H1 (cell line): ENCODE measurements at regions not wholly inside any gene's neighbourhood (a gene's known extent, or its start where the extent isn't known, plus 50 kb on each side); places are given as distances from the start of the nearest gene placed in this dataset.

Source experiments
- CTCF ChIA-PET: fragments of 300-600 bp; sonication (Branson Sonifier 250); formaldehyde crosslinking; loops from one replicate; lab custom pipeline; 2021; ENCODE audit not compliant: partially characterized antibody; lab: Charles Lee
- POLR2A ChIA-PET: fragments of 300-600 bp; sonication (Branson Sonifier 250); formaldehyde crosslinking; loops from one replicate; lab custom pipeline; 2021; ENCODE audit warnings: inconsistent platforms; ENCODE audit not compliant: partially characterized antibody; lab: Charles Lee
- DNase-seq, 2 experiments: peaks; one replicate each; pipeline versions ENCODE4 v3.0.0 to v3.0.0-alpha.2; 2010 to 2022; ENCODE audit warnings: low spot score in 2 of 2, low read depth in 1 of 2, mixed read lengths in 1 of 2
- FAIRE-seq: peaks from 2 replicates; lab custom pipeline; 2011; peaks lifted over from hg19 to GRCh38; lab: Jason Lieb, UNC
- H2AFZ ChIP-seq: 2 replicates; pipeline ENCODE4 v1.8.1; 2012; ENCODE audit warnings: low read length, inconsistent platforms
- H2AK5ac ChIP-seq: 2 replicates; pipeline ENCODE4 v1.6.1; 2013; ENCODE audit warnings: low read depth, low read length
- H2BK120ac ChIP-seq: replicated peaks from 2 replicates; pipeline ENCODE3; 2013; ENCODE audit warnings: low read depth, low read length, inconsistent platforms
- H2BK12ac ChIP-seq: 2 replicates; pipeline ENCODE4 v1.6.1; 2013; ENCODE audit warnings: low read depth, low read length
- H2BK15ac ChIP-seq: 2 replicates; pipeline ENCODE4 v1.6.1; 2013; ENCODE audit warnings: low read length
- H2BK20ac ChIP-seq: 2 replicates; pipeline ENCODE4 v1.6.1; 2013; ENCODE audit warnings: low read length
- H2BK5ac ChIP-seq: 2 replicates; pipeline ENCODE4 v1.6.1; 2013; ENCODE audit warnings: low read depth, low read length
- H3K14ac ChIP-seq: 2 replicates; pipeline ENCODE4 v1.6.1; 2013; ENCODE audit warnings: inconsistent platforms; ENCODE audit not compliant: insufficient read length
- H3K18ac ChIP-seq: 2 replicates; pipeline ENCODE4 v1.6.1; 2013; ENCODE audit warnings: low read length; ENCODE audit errors: extremely low read depth
- H3K23ac ChIP-seq: 2 replicates; pipeline ENCODE4 v1.6.1; 2013; ENCODE audit warnings: inconsistent platforms; ENCODE audit not compliant: insufficient read length
- H3K23me2 ChIP-seq: 2 replicates; pipeline ENCODE4 v1.6.1; 2013; ENCODE audit warnings: low read depth, low read length
- H3K27ac ChIP-seq: 2 replicates; pipeline ENCODE4 v1.6.1; 2011; ENCODE audit warnings: low read depth, low read length, inconsistent platforms
- H3K27me3 ChIP-seq, 4 experiments: replicated peaks in 1 of 4; 1 replicate in 1 of 4; 2 replicates in 3 of 4; pipeline versions ENCODE4 v1.6.1 to v1.8.1; 2011 to 2013; ENCODE audit warnings: low read length in 3 of 4, mild to moderate bottlenecking in 3 of 4, inconsistent platforms in 2 of 4, mixed read lengths in 2 of 4, moderate library complexity in 1 of 4; ENCODE audit not compliant: control insufficient read depth in 3 of 4, insufficient read depth in 3 of 4; ENCODE audit errors: extremely low read depth in 1 of 4
- H3K36me3 ChIP-seq, 4 experiments: 2 replicates each; pipeline versions ENCODE4 v1.6.1 to v1.8.1; 2011 to 2013; ENCODE audit warnings: mild to moderate bottlenecking in 4 of 4, low read length in 3 of 4, moderate library complexity in 2 of 4, control low read depth in 1 of 4, inconsistent platforms in 1 of 4; ENCODE audit not compliant: insufficient read depth in 4 of 4, control insufficient read depth in 2 of 4
- H3K4ac ChIP-seq: replicated peaks from 2 replicates; pipeline ENCODE3; 2013; ENCODE audit warnings: low read length, low read depth, mixed read lengths, inconsistent platforms; ENCODE audit not compliant: insufficient read length
- H3K4me1 ChIP-seq, 4 experiments: replicated peaks in 1 of 4; 1 replicate in 1 of 4; 2 replicates in 3 of 4; pipeline versions ENCODE4 v1.6.1 to v1.8.1; 2011 to 2013; ENCODE audit warnings: low read length in 3 of 4, inconsistent platforms in 2 of 4, mixed read lengths in 1 of 4; ENCODE audit not compliant: insufficient read depth in 4 of 4, control insufficient read depth in 3 of 4
- H3K4me2 ChIP-seq, 2 experiments: 2 replicates each; pipeline versions ENCODE4 v1.6.1 to v1.8.1; 2011 to 2013; ENCODE audit warnings: low read depth in 2 of 2, low read length in 2 of 2, control low read depth in 1 of 2, inconsistent platforms in 1 of 2, mild to moderate bottlenecking in 1 of 2; ENCODE audit not compliant: insufficient read depth in 1 of 2
- H3K4me3 ChIP-seq, 4 experiments: fragments of 200-600, 300-600 bp in 1 of 4; sonication (generic), shearing (Covaris generic), sonication (Bioruptor Twin) in 1 of 4; 2 replicates each; pipeline versions ENCODE4 v1.5.1 to v1.8.1; 2011 to 2016; ENCODE audit warnings: low read length in 4 of 4, low read depth in 3 of 4, control low read depth in 2 of 4, inconsistent platforms in 2 of 4, mild to moderate bottlenecking in 2 of 4, mixed read lengths in 1 of 4, moderate library complexity in 1 of 4; ENCODE audit not compliant: insufficient read depth in 2 of 4; ENCODE audit errors: extremely low read depth in 1 of 4
- H3K56ac ChIP-seq: replicated peaks from 2 replicates; pipeline ENCODE3; 2013; ENCODE audit warnings: low read depth, mild to moderate bottlenecking, mixed read lengths, low read length, inconsistent platforms; ENCODE audit not compliant: insufficient read length
- H3K79me1 ChIP-seq: 2 replicates; pipeline ENCODE4 v1.6.1; 2013; ENCODE audit warnings: low read depth, low read length, control low read depth
- H3K79me2 ChIP-seq, 2 experiments: 2 replicates each; pipeline versions ENCODE4 v1.6.1 to v1.8.1; 2012 to 2013; ENCODE audit warnings: low read length in 2 of 2, mild to moderate bottlenecking in 2 of 2, inconsistent platforms in 1 of 2; ENCODE audit not compliant: insufficient read depth in 2 of 2, control insufficient read depth in 1 of 2
- H3K9ac ChIP-seq, 4 experiments: replicated peaks in 1 of 4; 1 replicate in 1 of 4; 2 replicates in 3 of 4; pipeline versions ENCODE4 v1.6.1 to v1.8.1; 2011 to 2013; ENCODE audit warnings: low read depth in 3 of 4, low read length in 3 of 4, control low read depth in 2 of 4, mild to moderate bottlenecking in 2 of 4, moderate library complexity in 2 of 4, inconsistent platforms in 1 of 4; ENCODE audit errors: extremely low read depth in 1 of 4
- H3K9me3 ChIP-seq, 2 experiments: 2 replicates each; pipeline versions ENCODE4 v1.6.1 to v1.8.1; 2012 to 2013; ENCODE audit warnings: mild to moderate bottlenecking in 2 of 2, moderate library complexity in 2 of 2, control low read depth in 1 of 2, inconsistent platforms in 1 of 2, low read depth in 1 of 2, low read length in 1 of 2, mixed read lengths in 1 of 2; ENCODE audit not compliant: insufficient read depth in 2 of 2
- H4K20me1 ChIP-seq, 2 experiments: replicated peaks in 1 of 2; 2 replicates each; pipeline versions ENCODE3 to v1.8.1; 2011 to 2013; ENCODE audit warnings: inconsistent platforms in 2 of 2, low read length in 2 of 2, mild to moderate bottlenecking in 1 of 2; ENCODE audit not compliant: insufficient read depth in 2 of 2, control insufficient read depth in 1 of 2
- H4K5ac ChIP-seq: 2 replicates; pipeline ENCODE4 v1.6.1; 2013; ENCODE audit warnings: low read length, low read depth, mixed read lengths, inconsistent platforms; ENCODE audit not compliant: insufficient read length
- H4K8ac ChIP-seq: 2 replicates; pipeline ENCODE4 v1.8.0; 2013; ENCODE audit warnings: mild to moderate bottlenecking, moderate library complexity, low read length, inconsistent platforms; ENCODE audit not compliant: insufficient read depth; ENCODE audit errors: extremely low read depth
- H4K91ac ChIP-seq: replicated peaks from 2 replicates; pipeline ENCODE3; 2013; ENCODE audit warnings: low read length, mixed read lengths, inconsistent platforms; ENCODE audit not compliant: insufficient read length
- ASH2L ChIP-seq: fragments of 200-600, 300-600 bp; sonication (generic); IDR thresholded peaks from one replicate; pipeline ENCODE4 v1.7.1; 2017; ENCODE audit warnings: low read length
- BACH1 ChIP-seq: IDR thresholded peaks from 2 replicates; pipeline ENCODE4 v1.6.1; 2012; ENCODE audit warnings: low read length, improper control_type of control experiment
- CBX5 ChIP-seq: fragments of 300-800, 300-1000 bp; sonication (generic); IDR thresholded peaks from 2 replicates; pipeline ENCODE4 v1.7.1; 2016; ENCODE audit warnings: antibody characterized with exemption, low read length, low read depth
- CBX8 ChIP-seq: fragments of 300-800, 300-1000 bp; sonication (generic); IDR thresholded peaks from 2 replicates; pipeline ENCODE4 v1.7.1; 2016; ENCODE audit warnings: low read depth, low read length, borderline replicate concordance
- CTCF ChIP-seq, 3 experiments: IDR thresholded peaks; 1 replicate in 2 of 3; 2 replicates in 1 of 3; pipeline versions ENCODE4 v1.5.1 to v1.6.1; 2011; ENCODE audit warnings: low read length in 3 of 3, mild to moderate bottlenecking in 3 of 3, inconsistent platforms in 2 of 3, low read depth in 1 of 3, moderate library complexity in 1 of 3; ENCODE audit not compliant: insufficient read depth in 1 of 3; ENCODE audit errors: control extremely low read depth in 1 of 3
- KDM5A ChIP-seq: fragments of 200-600 bp; IDR thresholded peaks from 2 replicates; pipeline ENCODE4 v1.7.1; 2012; ENCODE audit warnings: mild to moderate bottlenecking, low read length, inconsistent platforms, mixed read lengths
- POLR2A ChIP-seq, 2 experiments: IDR thresholded peaks; 1 replicate in 1 of 2; 2 replicates in 1 of 2; pipeline ENCODE4 v1.6.1; 2011; ENCODE audit warnings: low read depth in 2 of 2, low read length in 2 of 2, mild to moderate bottlenecking in 2 of 2; ENCODE audit errors: control extremely low read depth in 1 of 2
- RAD21 ChIP-seq, 2 experiments: IDR thresholded peaks in 1 of 2; conservative IDR thresholded peaks in 1 of 2; 2 replicates each; pipeline ENCODE4 v1.6.1; 2011; ENCODE audit warnings: low read depth in 2 of 2, low read length in 2 of 2, improper control_type of control experiment in 1 of 2, inconsistent platforms in 1 of 2, mild to moderate bottlenecking in 1 of 2, moderate library complexity in 1 of 2
- RBBP5 ChIP-seq: IDR thresholded peaks from 2 replicates; pipeline ENCODE4 v1.7.1; 2012; ENCODE audit warnings: low read depth, mild to moderate bottlenecking, inconsistent platforms, low read length, moderate library complexity, borderline replicate concordance
- TEAD4 ChIP-seq: IDR thresholded peaks from 2 replicates; pipeline ENCODE4 v1.6.1; 2012; ENCODE audit warnings: low read depth, low read length, inconsistent platforms, mixed read lengths
- ZNF274 ChIP-seq: IDR thresholded peaks from 2 replicates; pipeline ENCODE4 v1.7.0; 2012; ENCODE audit warnings: low read length, borderline replicate concordance; ENCODE audit errors: extremely low read depth
- WGBS, 2 experiments: shearing (Covaris generic) in 1 of 2; methylation state at CpG; one replicate each; pipeline versions ENCODE4 v1.1.6 to v1.1.7; 2013 to 2015; ENCODE audit warnings: low lambda C conversion rate in 2 of 2, mixed read lengths in 2 of 2, inconsistent platforms in 1 of 2, low coverage in 1 of 2, missing lambda C conversion rate in 1 of 2; ENCODE audit not compliant: insufficient replicate concordance in 2 of 2, insufficient coverage in 1 of 2, insufficient read length in 1 of 2; ENCODE audit errors: extremely low coverage in 1 of 2, missing lambda C conversion rate in 1 of 2; 5-methylcytosine and 5-hydroxymethylcytosine counted together

GRCh38 chr6:14874975-14875480 is 370.8 kb upstream of the JARID2 start:
- no peaks in the 10 kb centered on the region for H3K79me1 ChIP-seq
- H3K9me3 ChIP-seq = no peaks in the 10 kb centered on the region
- peaks cover 0 to 12% (median 4%) of the 10 kb centered on the region in 4 experiments; a peak in 5 of 7 replicates for H3K4me1 ChIP-seq
- peak overlapping the region; percentile 36; the same call in 1 of the 2 replicates for H2BK5ac ChIP-seq
- no peak overlapping the region for H3K23ac ChIP-seq
- H2BK20ac ChIP-seq = no peak overlapping the region
- H3K27ac ChIP-seq = no peak overlapping the region
- H4K8ac ChIP-seq = no peak overlapping the region
- ChIA-PET POLR2A (interaction anchor here (1.3 kb wide), 1 partner anchor 145 kb away, joined by 4 read pairs; no protein-coding TSS in a partner anchor), CTCF (interaction anchor here (0.6 to 2.0 kb wide), 4 partner anchors 11 to 50 kb away, joined by 3 to 7 read pairs (median 4); no protein-coding TSS in a partner anchor)
- no peaks in the 10 kb centered on the region for H3K27me3 ChIP-seq
- H2BK15ac ChIP-seq = no peak overlapping the region
- no peak for FAIRE-seq
- H2AFZ ChIP-seq = no peak overlapping the region
- no peak overlapping the region for H4K5ac ChIP-seq
- H2BK120ac ChIP-seq = peak overlapping the region; percentile 91
- no peak overlapping the region for H3K4ac ChIP-seq
- peaks cover 0 to 5% (median 0%) of the 10 kb centered on the region in 4 experiments; a peak in 1 of 8 replicates for H3K36me3 ChIP-seq
- peak overlapping the region; percentile 77; the same call in 1 of the 2 replicates for H2BK12ac ChIP-seq
- no peak overlapping the region for H3K14ac ChIP-seq
- no peaks in the 10 kb centered on the region for H3K79me2 ChIP-seq
- no peaks in the 10 kb centered on the region for H4K20me1 ChIP-seq
- no peak overlapping the region for H3K4me2 ChIP-seq
- no peak for DNase-seq
- 0 out of 2 replicates have a peak overlapping the region, but pooled peaks have one; percentile 2 for H2AK5ac ChIP-seq
- no peak overlapping the region for H3K4me3 ChIP-seq
- H3K23me2 ChIP-seq = 0 out of 2 replicates have a peak, but pooled peaks cover 2% of the 10 kb centered on the region
- no peak overlapping the region for H3K9ac ChIP-seq
- no peak overlapping the region for H3K56ac ChIP-seq
- H3K18ac ChIP-seq = peak overlapping the region; percentile 68; the same call in 1 of the 2 replicates
- peak overlapping the region; percentile 38 for H4K91ac ChIP-seq
- WGBS, 2 experiments = 80% methylated on average over 4 of the region's 4 CpGs; no CpG with 5 or more reads in 1 of the 2 experiments
- TF ChIP-seq BACH1 = no peak
- no peak for TF ChIP-seq CTCF (IDR thresholded peaks at IDR 0.05; ENCODE audit: control extremely low read depth in 1 of 3, insufficient read depth in 1 of 3, low read depth in 1 of 3, low read length in 3 of 3)
- TF ChIP-seq CBX8 = no peak
- no peak for TF ChIP-seq TEAD4
- TF ChIP-seq RBBP5 = no peak
- TF ChIP-seq CBX5 = no peak
- no peak for TF ChIP-seq POLR2A (IDR thresholded peaks at IDR 0.05; ENCODE audit: control extremely low read depth in 1 of 2, low read depth in 2 of 2, low read length in 2 of 2)
- TF ChIP-seq RAD21 (IDR thresholded peaks at IDR 0.05 in 1 of 2, conservative IDR thresholded peaks at IDR 0.05 in 1 of 2; ENCODE audit: low read depth in 2 of 2, low read length in 2 of 2) = no peak
- no peak for TF ChIP-seq KDM5A
- no peak for TF ChIP-seq ZNF274
- no peak for TF ChIP-seq ASH2L
